Muscle layer of colon (tissue), 2 donors: ENCODE measurements at regions not wholly inside any gene's neighbourhood (a gene's known extent, or its start where the extent isn't known, plus 50 kb on each side); places are given as distances from the start of the nearest gene placed in this dataset.

ENCODE experiments used
- H3K27ac ChIP-seq: one replicate; pipeline ENCODE4 v1.7.0; 2013; ENCODE audit warnings: low read depth, mild to moderate bottlenecking, low read length, moderate library complexity
- H3K27me3 ChIP-seq, 2 donors: one replicate each; pipeline ENCODE4 v1.7.0; 2013; ENCODE audit warnings: low read length in 2 of 2, mild to moderate bottlenecking in 2 of 2; ENCODE audit not compliant: insufficient read depth in 2 of 2, control insufficient read depth in 1 of 2
- H3K36me3 ChIP-seq: one replicate; pipeline ENCODE4 v1.7.0; 2013; ENCODE audit warnings: mild to moderate bottlenecking, low read length; ENCODE audit not compliant: insufficient read depth
- H3K4me1 ChIP-seq: one replicate; pipeline ENCODE4 v1.7.0; 2013; ENCODE audit warnings: mild to moderate bottlenecking, low read length; ENCODE audit not compliant: insufficient read depth
- H3K4me3 ChIP-seq, 2 donors: one replicate each; pipeline ENCODE4 v1.7.0; 2013; ENCODE audit warnings: low read length in 2 of 2, low read depth in 1 of 2, mild to moderate bottlenecking in 1 of 2, moderate library complexity in 1 of 2
- H3K9ac ChIP-seq: one replicate; pipeline ENCODE4 v1.7.0; 2013; ENCODE audit warnings: low read length
- H3K9me3 ChIP-seq: one replicate; pipeline ENCODE4 v1.7.0; 2013; ENCODE audit warnings: mild to moderate bottlenecking, low read length
- donor health status: abdominal sarcoma.
- donor health status: Adenocarcinoma of cecum.

DNA sequence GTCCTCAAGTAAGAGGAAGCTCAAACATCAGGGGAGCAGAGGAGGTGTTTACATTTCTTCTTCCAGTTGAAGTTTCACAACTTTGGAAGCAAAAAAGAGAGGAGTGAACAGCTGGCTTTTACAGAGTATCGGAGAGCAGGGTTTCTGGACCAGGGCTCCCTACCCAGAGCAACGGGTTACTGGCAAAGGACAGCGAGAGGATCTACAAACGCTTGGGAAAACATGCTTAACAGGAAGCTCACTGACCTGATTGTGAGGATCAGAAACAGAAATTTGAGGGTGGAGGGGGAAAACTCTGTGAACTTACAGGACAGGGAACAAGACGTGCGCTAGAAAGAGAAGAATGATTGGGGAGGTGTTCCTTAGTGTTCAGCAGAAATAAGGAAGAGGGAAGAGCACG, 85.7 kb upstream of the TAB2 start:
- Histone ChIP-seq H3K4me3 (no peak overlapping the region), H3K36me3 (no peaks in the 10 kb centered on the region), H3K27ac (no peak overlapping the region), H3K9me3 (no peaks in the 10 kb centered on the region), H3K9ac (no peak overlapping the region), H3K4me1 (no peaks in the 10 kb centered on the region), H3K27me3 (no peaks in the 10 kb centered on the region)

DNA sequence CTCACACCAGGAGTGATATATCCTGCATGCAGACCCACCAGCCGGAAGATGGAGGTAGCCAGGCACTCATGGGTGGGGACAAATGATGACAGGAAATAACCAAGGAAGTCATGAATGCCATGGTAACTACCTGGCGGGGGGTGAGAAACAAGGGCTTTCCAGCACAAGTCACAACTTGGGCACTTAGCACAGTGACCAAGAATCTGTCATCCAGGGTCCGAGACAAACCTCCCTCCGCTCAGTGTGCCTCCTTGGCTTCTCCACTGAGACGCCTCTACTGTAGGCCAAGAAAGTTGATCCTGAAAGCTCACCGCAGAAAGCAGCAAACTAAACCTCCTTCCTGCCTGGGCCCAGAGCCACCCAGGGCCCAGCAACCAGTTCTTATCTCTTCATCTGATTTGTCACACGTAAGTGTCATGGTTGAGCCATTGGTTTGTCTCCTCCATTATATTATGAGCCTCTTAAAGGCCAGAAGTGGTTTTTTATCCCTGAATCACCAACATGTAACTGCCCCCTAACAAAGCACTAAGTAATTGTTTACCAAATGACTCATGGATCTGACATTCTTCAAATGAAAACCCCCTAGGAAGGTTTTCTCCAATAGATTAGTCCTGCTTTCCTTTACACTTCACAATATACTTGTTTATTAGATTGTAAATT, 84.3 kb upstream of the TAB2 start:
- Histone ChIP-seq H3K9me3 (no peaks in the 10 kb centered on the region), H3K27ac (no peak overlapping the region), H3K4me1 (no peaks in the 10 kb centered on the region), H3K36me3 (no peaks in the 10 kb centered on the region), H3K27me3 (no peaks in the 10 kb centered on the region), H3K4me3 (no peak overlapping the region), H3K9ac (no peak overlapping the region)

DNA sequence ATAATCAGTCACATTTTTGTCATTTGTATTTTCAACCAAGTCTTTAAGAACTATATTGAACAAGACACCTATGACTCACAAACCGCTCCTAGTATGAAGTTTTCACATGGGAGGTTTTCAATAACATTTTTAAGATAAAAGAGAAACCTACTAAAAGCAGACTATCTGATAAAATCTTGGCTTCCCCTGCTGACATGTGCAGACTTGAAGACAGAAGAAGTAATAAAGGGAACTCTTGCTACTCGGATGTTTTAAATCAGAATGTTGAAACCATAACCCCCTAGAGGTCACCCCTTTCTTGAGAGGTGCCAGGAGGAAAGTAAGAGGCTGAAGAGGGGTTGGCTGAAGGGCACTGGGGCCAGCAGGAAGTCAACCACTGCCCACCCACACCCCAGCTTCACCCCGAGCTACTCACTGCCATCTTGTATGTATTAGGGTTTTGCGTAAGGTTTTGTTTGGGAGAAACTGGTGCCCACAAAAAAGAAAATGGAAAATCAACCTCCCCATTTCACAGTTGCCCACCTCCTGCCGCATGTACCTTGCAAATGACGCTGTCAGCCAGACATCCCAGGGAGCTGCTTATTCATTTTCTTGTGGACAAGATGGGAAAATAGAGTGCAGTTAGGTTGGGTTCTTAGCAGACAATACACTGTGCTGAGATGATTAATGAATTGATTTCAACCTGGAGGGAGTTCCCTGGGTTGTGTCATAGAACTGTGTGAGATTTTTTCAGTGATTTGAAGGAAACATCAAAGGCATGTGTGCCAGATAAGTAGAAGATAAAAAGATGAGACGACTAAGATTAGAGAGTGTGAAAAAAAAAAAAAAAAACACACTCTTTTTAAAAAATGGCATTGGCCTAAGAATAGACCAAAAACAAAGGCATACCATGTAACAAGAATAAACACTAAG, 83.2 kb upstream of the TAB2 start:
- H3K36me3 ChIP-seq, result no peaks in the 10 kb centered on the region
- no peaks in the 10 kb centered on the region for H3K9me3 ChIP-seq
- H3K4me1 ChIP-seq, result no peaks in the 10 kb centered on the region
- no peak overlapping the region for H3K4me3 ChIP-seq
- H3K27me3 ChIP-seq, result no peaks in the 10 kb centered on the region
- no peak overlapping the region for H3K9ac ChIP-seq
- H3K27ac ChIP-seq, result no peak overlapping the region

DNA sequence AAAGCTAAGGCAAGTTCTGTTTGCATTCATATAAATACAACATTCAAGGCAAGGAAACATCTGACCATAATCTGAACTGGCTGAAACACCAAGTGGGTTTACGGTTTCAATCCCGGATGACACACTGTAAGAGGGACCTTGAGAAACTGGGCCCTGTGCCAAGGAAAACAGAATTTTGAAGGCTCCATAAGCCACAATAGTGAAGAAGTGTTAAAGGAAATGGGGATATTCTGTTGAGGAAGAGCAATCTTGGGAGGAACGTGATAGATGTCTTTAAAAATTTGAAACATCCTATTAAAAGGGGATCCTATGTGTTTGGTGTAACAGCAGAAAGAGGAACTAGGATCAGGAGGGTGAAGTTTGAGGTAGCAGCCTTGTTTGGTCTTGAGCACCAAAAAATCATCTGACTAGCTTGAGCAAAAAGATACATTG, 82.4 kb upstream of the TAB2 start:
- Histone ChIP-seq H3K9ac (no peak overlapping the region), H3K27ac (no peak overlapping the region), H3K36me3 (no peaks in the 10 kb centered on the region), H3K27me3 (no peaks in the 10 kb centered on the region), H3K4me3 (no peak overlapping the region), H3K9me3 (no peaks in the 10 kb centered on the region), H3K4me1 (no peaks in the 10 kb centered on the region)

DNA sequence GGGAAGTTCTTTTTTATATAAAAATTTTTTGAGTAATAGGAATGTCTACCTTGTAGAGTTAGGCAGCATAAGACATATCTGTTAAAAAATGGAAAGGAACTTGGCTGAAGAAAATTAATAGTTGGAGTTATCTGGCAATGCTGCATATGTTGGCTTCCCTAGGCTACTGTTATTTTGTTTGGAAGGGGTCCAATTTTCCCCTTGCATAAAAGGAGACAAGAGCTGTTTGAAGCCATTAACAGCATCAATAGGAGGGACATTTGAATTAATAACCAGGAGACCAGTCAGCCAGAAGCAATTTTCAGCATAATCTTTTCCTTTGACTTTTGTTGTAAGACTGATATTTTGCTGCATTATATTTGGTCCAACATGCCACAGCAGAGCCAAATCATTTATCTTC, 80.9 kb upstream of the TAB2 start:
- Histone ChIP-seq H3K27me3 (no peaks in the 10 kb centered on the region), H3K4me1 (no peaks in the 10 kb centered on the region), H3K36me3 (no peaks in the 10 kb centered on the region), H3K9me3 (no peaks in the 10 kb centered on the region), H3K4me3 (no peak overlapping the region), H3K27ac (no peak overlapping the region), H3K9ac (no peak overlapping the region)

DNA sequence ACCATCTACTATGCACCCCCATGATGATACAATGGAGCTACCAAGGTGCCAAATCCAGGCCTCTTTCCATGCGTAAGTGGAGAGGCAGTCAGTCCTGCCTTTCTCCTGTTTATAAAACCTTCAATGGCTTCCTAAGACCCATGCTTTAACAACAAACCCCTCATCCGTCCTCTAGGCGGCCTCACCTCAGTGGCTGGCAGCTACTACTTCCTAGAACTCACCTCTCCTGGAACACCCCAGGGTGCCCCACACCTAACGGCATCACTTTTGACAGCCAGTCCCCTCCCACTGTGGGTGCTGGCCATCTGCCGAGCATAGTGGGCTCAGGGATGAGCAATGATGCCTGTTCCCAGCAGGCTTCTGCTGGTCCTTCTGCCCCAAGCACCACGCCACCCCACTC, 80.0 kb upstream of the TAB2 start:
- no peaks in the 10 kb centered on the region for H3K36me3 ChIP-seq
- no peak overlapping the region for H3K27ac ChIP-seq
- H3K9ac ChIP-seq, result no peak overlapping the region
- H3K27me3 ChIP-seq, result no peaks in the 10 kb centered on the region
- H3K4me3 ChIP-seq, result no peak overlapping the region
- no peaks in the 10 kb centered on the region for H3K9me3 ChIP-seq
- no peaks in the 10 kb centered on the region for H3K4me1 ChIP-seq

DNA sequence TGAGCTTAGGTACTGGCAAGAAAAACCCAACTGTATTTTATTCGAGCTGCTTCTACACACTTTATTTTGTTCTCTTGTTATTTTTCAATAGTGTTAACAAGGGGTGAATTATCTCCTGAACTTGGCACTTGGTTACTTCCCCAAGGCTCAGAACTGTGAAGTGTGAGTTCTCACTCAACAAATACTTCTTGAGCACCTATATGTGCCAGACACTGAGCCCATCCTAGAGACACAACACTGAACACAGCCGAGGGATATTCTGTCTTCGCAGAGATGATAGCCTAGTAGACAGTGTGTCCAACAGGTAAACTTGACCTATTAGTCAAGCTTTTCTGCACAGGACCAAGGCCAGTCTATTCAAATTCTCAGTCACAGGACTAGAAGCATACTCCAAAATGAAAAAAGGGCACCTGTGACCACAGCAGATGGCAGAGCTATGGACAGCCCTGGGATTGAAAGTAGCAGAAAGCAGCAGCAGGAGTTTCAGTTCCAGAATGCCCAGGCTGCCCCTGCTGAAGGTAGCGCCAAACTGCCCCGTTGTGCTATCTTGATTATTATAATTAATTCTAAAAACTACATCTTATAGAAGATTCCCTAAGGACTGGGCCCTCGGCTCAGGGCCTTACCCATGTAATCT, 77.8 kb upstream of the TAB2 start:
- no peaks in the 10 kb centered on the region for H3K4me1 ChIP-seq
- H3K27me3 ChIP-seq, result no peaks in the 10 kb centered on the region
- H3K9ac ChIP-seq, result no peak overlapping the region
- H3K36me3 ChIP-seq, result no peaks in the 10 kb centered on the region
- H3K9me3 ChIP-seq, result no peaks in the 10 kb centered on the region
- no peak overlapping the region for H3K27ac ChIP-seq
- H3K4me3 ChIP-seq, result no peak overlapping the region

DNA sequence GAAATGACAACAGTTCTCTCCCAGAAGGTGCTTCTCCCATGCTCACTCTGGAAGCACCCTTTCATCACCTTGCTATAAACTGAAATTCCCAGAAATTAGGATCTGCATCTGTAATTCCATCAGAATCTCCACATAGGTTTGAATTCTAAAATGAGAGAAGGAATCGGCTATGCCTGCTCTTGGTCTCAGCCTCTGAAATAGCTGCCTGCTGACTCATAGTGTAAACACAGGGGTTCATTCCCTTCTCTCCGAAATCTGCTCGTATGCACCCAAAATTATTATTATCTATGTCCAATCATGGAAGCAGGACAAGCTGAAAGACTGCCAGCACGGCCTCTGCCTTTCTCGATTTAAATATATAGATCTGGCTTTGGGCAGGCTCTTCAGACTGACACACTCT, 74.6 kb upstream of the TAB2 start:
- H3K27ac ChIP-seq, result no peak overlapping the region
- no peak overlapping the region for H3K4me3 ChIP-seq
- H3K4me1 ChIP-seq, result no peaks in the 10 kb centered on the region
- no peaks in the 10 kb centered on the region for H3K36me3 ChIP-seq
- H3K27me3 ChIP-seq, result no peaks in the 10 kb centered on the region
- no peaks in the 10 kb centered on the region for H3K9me3 ChIP-seq
- H3K9ac ChIP-seq, result no peak overlapping the region

DNA sequence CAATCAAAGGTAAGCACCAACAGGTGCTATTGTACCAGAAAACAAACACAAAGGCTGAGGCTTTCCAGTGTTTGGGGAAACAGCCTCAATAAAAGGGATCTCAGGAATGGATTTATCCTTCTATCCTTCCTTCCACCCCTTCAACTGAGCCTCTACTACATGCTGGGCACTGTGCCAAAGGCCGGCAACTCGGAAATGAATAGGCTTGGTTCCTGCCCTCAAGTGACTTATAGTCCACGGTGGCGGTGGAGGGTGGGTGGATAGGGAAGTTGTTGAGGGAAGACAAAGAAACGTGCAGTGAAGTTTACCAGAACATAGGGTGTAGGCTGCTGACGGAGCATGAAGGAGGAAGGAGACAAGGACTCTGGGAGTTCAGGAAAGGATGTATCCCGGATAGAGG, 73.4 kb upstream of the TAB2 start:
- no peaks in the 10 kb centered on the region for H3K9me3 ChIP-seq
- no peaks in the 10 kb centered on the region for H3K27me3 ChIP-seq
- H3K27ac ChIP-seq, result no peak overlapping the region
- H3K36me3 ChIP-seq, result no peaks in the 10 kb centered on the region
- H3K4me1 ChIP-seq, result no peaks in the 10 kb centered on the region
- no peak overlapping the region for H3K4me3 ChIP-seq
- no peak overlapping the region for H3K9ac ChIP-seq

DNA sequence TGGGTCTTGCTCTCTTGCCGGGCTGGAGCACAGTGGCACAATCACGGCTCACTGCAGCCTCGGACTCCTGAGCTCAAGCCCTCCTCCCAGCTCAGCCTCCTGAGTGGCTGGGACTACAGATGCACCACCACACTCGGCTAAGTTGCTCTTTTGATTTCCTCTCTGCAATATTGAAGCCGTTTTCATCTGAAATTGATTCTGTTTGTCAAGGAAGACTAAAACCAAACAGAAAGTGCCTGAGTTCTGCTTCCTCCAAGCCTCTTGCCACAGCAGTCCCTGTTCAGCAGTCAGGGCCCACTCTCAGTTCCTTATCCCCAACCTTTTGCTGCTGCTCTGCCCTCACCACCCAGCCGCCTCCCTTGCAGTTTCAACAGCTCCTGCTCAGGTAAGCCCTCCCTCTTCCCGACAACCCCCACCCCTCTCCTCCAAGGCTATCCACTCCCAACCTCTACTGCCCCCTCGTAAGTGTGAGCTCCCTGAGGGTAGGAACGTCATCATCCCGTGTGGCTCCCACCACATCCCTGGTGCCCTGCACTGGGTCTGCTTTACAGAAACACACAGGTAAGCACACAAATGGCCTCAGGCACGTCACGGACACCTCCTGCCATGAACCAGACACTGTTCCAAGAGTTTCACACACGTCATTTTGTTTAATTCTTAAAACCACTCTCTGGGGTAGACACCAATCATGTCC, 70.7 kb upstream of the TAB2 start:
- Histone ChIP-seq H3K4me3 (no peak overlapping the region), H3K9me3 (no peaks in the 10 kb centered on the region), H3K4me1 (no peaks in the 10 kb centered on the region), H3K27ac (no peak overlapping the region), H3K9ac (no peak overlapping the region), H3K36me3 (no peaks in the 10 kb centered on the region), H3K27me3 (no peaks in the 10 kb centered on the region)

DNA sequence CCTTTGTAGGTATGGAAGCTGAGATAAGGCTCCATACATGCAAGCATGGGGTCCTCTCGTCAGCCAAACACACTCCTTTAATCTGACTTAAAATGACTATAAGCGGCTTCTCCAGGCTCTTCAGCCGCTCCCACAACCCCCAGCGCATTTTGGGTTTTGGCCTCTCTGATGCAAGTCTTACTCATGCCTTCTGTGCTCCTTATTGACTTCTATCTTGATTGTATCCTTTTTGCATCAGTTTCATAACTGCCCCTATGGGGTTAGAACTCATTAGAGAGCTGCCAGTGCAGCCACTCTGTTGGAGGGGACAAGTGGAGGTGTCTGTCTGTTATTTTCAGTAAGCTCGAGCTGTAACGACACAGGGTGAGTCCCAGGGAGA, 70.1 kb upstream of the TAB2 start:
- Histone ChIP-seq H3K9ac (no peak overlapping the region), H3K27ac (no peak overlapping the region)

More for the DNA sequence above, 70.1 kb upstream of the TAB2 start:
- no peaks in the 10 kb centered on the region for H3K4me1 ChIP-seq
- no peaks in the 10 kb centered on the region for H3K36me3 ChIP-seq
- H3K27me3 ChIP-seq, result no peaks in the 10 kb centered on the region
- no peak overlapping the region for H3K4me3 ChIP-seq
- no peaks in the 10 kb centered on the region for H3K9me3 ChIP-seq
